Transverse colon (tissue), 4 donors: ENCODE measurements at regions not wholly inside any gene's neighbourhood (a gene's known extent, or its start where the extent isn't known, plus 50 kb on each side); places are given as distances from the start of the nearest gene placed in this dataset.

ENCODE experiments used
- DNase-seq: peaks from one replicate; pipeline ENCODE4 v3.0.0-alpha.2; 2019
- H3K27ac ChIP-seq, 4 donors: fragments of 200-600 bp; sonication (generic); 2 replicates each; pipeline ENCODE4 v1.5.1; 2016 to 2018; ENCODE audit warnings: inconsistent platforms in 4 of 4
- H3K27me3 ChIP-seq: fragments of 200-600 bp; sonication (generic); 2 replicates; pipeline ENCODE4 v1.5.1; 2017; ENCODE audit warnings: inconsistent platforms
- H3K36me3 ChIP-seq, 4 donors: fragments of 200-600 bp; sonication (generic); 2 replicates each; pipeline ENCODE4 v1.5.1; 2017 to 2019; ENCODE audit warnings: inconsistent platforms in 4 of 4
- H3K4me1 ChIP-seq, 4 donors: fragments of 200-600 bp; sonication (generic); 2 replicates each; pipeline ENCODE4 v1.5.1; 2017 to 2020; ENCODE audit warnings: inconsistent platforms in 4 of 4
- H3K4me3 ChIP-seq, 4 donors: fragments of 200-600 bp; sonication (generic); 1 replicate in 1 of 4; 2 replicates in 3 of 4; pipeline versions ENCODE4 v1.5.1 to v1.6.1; 2017 to 2019; ENCODE audit warnings: inconsistent platforms in 4 of 4
- H3K9me3 ChIP-seq, 2 donors: fragments of 200-600 bp; sonication (generic); 2 replicates each; pipeline ENCODE4 v1.5.1; 2017 to 2019; ENCODE audit warnings: inconsistent platforms in 2 of 2
- EP300 ChIP-seq: sonication (generic); formaldehyde crosslinking; IDR thresholded peaks from one replicate; pipeline ENCODE4 v1.6.1; 2017; ENCODE audit warnings: antibody characterized with exemption, low read depth
- POLR2A ChIP-seq: fragments of 450-650 bp; IDR thresholded peaks from one replicate; pipeline ENCODE4 v1.6.1; 2016; ENCODE audit warnings: antibody characterized with exemption, mild to moderate bottlenecking, moderate library complexity
- POLR2AphosphoS5 ChIP-seq, 3 donors: sonication (generic); formaldehyde crosslinking; IDR thresholded peaks; one replicate each; pipeline ENCODE4 v1.6.1; 2016; ENCODE audit warnings: antibody characterized with exemption in 3 of 3
- WGBS, 2 donors: methylation state at CpG; one replicate each; pipeline ENCODE4 v1.1.5; 2018; ENCODE audit warnings: low coverage in 1 of 2; 5-methylcytosine and 5-hydroxymethylcytosine counted together
- in situ Hi-C, 4 donors: fragments of 200-750 bp; cut with MboI; loops; one replicate each; pipeline versions ENCODE4 v1.15.0 to v1.15.1; 2017; ENCODE audit warnings: low sequenced_read_pairs in 3 of 4, low pct_ligation_motif_present in 1 of 4, low pct_unique_long_range_greater_than_20kb in 1 of 4
- intact Hi-C: fragments of 100-400 bp; cut with DNase I; formaldehyde crosslinking; loops from one replicate; pipeline ENCODE4 v1.15.1; 2023; ENCODE audit warnings: low total_unique reads
- TF ChIP-seq, protein P1 (sequence below), 5 experiments: fragments of 200-600 bp in 3 of 5; fragments of 450-650 bp in 2 of 5; sonication (generic) in 3 of 5; IDR thresholded peaks; 1 replicate in 2 of 5; 2 replicates in 3 of 5; pipeline ENCODE4 v1.5.1; 2016 to 2017; ENCODE audit warnings: antibody characterized with exemption in 5 of 5, inconsistent platforms in 3 of 5, mild to moderate bottlenecking in 2 of 5, moderate library complexity in 1 of 5

DNA sequence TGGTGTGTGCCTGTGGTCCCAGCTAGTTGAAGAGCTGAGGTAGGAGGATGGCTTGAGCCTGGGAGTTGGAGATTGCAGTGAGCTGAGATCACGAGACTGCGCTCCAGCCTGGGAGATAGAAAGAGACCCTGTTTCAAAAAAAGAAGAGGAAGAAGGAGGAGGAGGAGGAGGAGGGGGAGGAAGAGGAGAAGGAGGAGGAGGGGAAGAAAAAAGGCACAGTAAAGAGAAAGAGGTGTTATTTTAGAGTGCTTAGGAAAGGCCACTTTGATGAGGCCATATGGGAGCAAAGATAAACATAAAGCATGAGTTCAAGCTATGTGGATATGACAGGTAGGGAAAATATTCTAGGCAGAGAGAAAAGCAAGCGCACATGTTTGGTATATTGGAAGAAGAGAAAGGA, 154.1 kb upstream of the BTG1 start:
- Histone ChIP-seq H3K4me1 (peaks cover 0 to 9% (median 0%) of the 10 kb centered on the region in 4 donors), H3K27ac (no peak overlapping the region), H3K36me3 (no peaks in the 10 kb centered on the region), H3K27me3 (no peaks in the 10 kb centered on the region), H3K4me3 (no peak overlapping the region), H3K9me3 (no peaks in the 10 kb centered on the region)
- no peak for TF ChIP-seq POLR2AphosphoS5 (IDR thresholded peaks at IDR 0.05)
- no peak for TF ChIP-seq EP300
- 60 to 100% methylated on average over 1 to 3 of the region's 3 CpGs for WGBS, 2 donors
- no peak for DNase-seq
- intact Hi-C loops = no loop called here
- in situ Hi-C loops = no loop called here

DNA sequence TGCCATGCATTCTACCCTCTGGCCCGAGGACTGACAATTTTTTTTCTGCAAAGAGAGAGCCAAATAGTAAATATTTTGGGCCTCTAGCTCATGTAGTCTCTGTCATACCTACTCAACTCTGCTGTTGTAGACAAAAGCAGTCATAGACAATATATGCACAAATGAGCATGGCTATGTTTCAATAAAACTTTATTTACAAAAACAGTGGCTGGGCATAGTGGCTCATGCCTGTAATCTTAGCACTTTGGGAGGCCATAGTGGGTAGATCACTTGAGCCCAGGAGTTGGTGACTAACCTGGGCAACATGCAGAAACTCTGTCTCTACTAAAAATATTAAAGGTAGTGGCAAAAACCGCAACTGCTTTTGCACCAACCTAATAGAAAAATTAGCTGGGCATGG, 153.7 kb upstream of the BTG1 start:
- Histone ChIP-seq H3K4me3 (no peak overlapping the region), H3K4me1 (peaks cover 0 to 9% (median 0%) of the 10 kb centered on the region in 4 donors), H3K27me3 (no peaks in the 10 kb centered on the region), H3K36me3 (no peaks in the 10 kb centered on the region), H3K9me3 (no peaks in the 10 kb centered on the region), H3K27ac (no peak overlapping the region)
- TF ChIP-seq, protein P1, sequence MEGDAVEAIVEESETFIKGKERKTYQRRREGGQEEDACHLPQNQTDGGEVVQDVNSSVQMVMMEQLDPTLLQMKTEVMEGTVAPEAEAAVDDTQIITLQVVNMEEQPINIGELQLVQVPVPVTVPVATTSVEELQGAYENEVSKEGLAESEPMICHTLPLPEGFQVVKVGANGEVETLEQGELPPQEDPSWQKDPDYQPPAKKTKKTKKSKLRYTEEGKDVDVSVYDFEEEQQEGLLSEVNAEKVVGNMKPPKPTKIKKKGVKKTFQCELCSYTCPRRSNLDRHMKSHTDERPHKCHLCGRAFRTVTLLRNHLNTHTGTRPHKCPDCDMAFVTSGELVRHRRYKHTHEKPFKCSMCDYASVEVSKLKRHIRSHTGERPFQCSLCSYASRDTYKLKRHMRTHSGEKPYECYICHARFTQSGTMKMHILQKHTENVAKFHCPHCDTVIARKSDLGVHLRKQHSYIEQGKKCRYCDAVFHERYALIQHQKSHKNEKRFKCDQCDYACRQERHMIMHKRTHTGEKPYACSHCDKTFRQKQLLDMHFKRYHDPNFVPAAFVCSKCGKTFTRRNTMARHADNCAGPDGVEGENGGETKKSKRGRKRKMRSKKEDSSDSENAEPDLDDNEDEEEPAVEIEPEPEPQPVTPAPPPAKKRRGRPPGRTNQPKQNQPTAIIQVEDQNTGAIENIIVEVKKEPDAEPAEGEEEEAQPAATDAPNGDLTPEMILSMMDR (IDR thresholded peaks at IDR 0.05) = no peak
- no peak for TF ChIP-seq EP300
- TF ChIP-seq POLR2A = no peak
- no peak for TF ChIP-seq POLR2AphosphoS5 (IDR thresholded peaks at IDR 0.05)
- 97 to 100% methylated on average over 1 to 2 of the region's 2 CpGs for WGBS, 2 donors
- in situ Hi-C loops = no loop called here
- intact Hi-C loops = no loop called here
- no peak for DNase-seq

DNA sequence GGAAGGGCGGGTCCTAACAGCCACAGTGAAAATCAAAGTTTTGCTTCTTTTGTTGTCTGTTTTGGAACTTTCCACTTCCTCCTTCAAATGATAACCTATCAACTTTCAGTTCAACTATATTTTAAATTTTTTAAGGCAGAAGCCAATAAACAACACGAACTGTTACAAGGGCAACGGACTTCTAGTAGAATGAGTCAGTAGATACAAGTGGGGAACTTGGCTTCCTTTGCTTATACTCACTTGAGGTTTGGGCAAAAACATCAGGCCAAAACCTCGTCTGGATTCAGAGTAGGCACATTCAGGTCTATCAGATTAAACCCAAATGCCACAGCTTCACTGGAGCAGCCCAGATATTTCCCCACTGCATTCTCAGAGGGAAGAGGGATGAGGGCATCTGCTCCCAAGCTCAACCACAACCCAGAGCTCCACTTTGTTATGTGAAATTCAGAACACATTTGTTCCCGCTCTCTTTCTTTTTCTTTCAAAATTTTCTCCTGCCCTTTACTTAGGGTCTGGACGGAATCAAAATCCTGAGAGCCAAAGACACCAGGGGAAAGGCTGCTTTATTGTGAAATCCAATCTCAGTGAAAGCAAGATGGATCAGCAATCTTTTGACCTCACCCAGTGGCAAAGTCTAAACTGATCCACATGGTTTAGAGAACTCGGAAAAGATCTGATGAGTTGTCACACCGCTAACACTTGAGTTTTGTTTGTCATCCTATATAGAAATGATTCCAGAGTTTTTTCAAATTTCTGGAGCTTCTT, 152.5 kb upstream of the BTG1 start:
- Histone ChIP-seq H3K4me3 (no peak overlapping the region), H3K27me3 (no peaks in the 10 kb centered on the region), H3K4me1 (peaks cover 0 to 9% (median 0%) of the 10 kb centered on the region in 4 donors), H3K36me3 (no peaks in the 10 kb centered on the region), H3K9me3 (no peaks in the 10 kb centered on the region), H3K27ac (peak overlapping the region in 2 of 4 donors; percentile 44 to 50)
- DNase-seq = no peak
- 67 to 68% methylated on average over 5 to 8 of the region's 8 CpGs for WGBS, 2 donors
- in situ Hi-C loops (no loop called here), intact Hi-C loops (no loop called here)
- no peak for TF ChIP-seq EP300
- TF ChIP-seq POLR2A = no peak
- TF ChIP-seq, protein P1 (IDR thresholded peaks at IDR 0.05) = no peak
- TF ChIP-seq POLR2AphosphoS5 (IDR thresholded peaks at IDR 0.05) = no peak

DNA sequence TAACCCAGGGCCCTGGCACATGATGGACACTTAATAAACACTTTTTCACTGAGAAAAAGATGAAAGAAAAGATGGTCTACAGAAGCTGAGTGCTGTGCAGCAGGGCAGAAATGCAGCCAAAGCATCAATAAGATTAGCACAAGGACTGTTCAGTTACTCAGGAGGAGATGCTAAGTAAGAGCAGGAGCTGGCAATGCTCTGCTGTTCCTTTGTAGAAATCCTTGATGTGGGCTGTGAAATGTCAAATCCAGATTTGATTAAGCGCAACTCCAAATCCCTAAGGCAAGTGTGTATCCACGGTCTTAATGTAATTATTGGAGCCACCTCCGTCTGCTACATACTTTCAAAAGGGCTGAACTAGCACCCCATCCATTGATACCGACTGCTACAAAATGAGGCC, 151.8 kb upstream of the BTG1 start:
- 95 to 98% methylated on average over 4 of the region's 4 CpGs for WGBS, 2 donors
- intact Hi-C loops = no loop called here
- DNase-seq = no peak
- H3K4me3 ChIP-seq = no peak overlapping the region
- no peak for TF ChIP-seq POLR2A
- in situ Hi-C loops = no loop called here
- H3K27me3 ChIP-seq = no peaks in the 10 kb centered on the region
- H3K27ac ChIP-seq = peak overlapping the region in 1 of 4 donors; percentile 50
- H3K4me1 ChIP-seq = peaks cover 0 to 9% (median 0%) of the 10 kb centered on the region in 4 donors
- H3K9me3 ChIP-seq = no peaks in the 10 kb centered on the region
- no peaks in the 10 kb centered on the region for H3K36me3 ChIP-seq

DNA sequence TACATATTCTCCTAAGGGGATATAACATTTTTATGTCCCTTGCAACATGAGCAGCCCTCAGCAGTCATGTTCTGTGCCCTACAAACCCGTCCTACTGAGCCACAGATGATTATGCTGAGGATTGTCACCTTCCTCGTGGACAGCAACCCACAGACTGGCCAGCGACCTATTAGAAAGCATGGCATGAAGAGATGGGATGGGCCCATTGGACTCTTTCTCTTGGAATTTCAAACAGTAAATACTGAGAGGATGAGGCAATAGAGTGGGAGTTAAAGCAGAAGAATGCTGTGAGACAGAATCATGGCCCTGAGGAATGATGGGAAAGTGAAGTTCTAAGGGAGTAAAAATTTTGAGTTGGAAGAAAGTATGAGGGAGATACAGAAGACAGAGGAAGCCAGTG, 149.9 kb upstream of the BTG1 start:
- Histone ChIP-seq H3K27me3 (no peaks in the 10 kb centered on the region), H3K36me3 (no peaks in the 10 kb centered on the region), H3K27ac (no peak overlapping the region), H3K9me3 (no peaks in the 10 kb centered on the region), H3K4me3 (no peak overlapping the region), H3K4me1 (peaks cover 0 to 9% (median 0%) of the 10 kb centered on the region in 4 donors)
- in situ Hi-C loops (no loop called here), intact Hi-C loops (no loop called here)
- 79% methylated on average over 3 of the region's 3 CpGs; no CpG with 5 or more reads in 1 of the 2 donors for WGBS, 2 donors
- no peak for DNase-seq
- TF ChIP-seq, protein P1 (IDR thresholded peaks at IDR 0.05) = no peak
- TF ChIP-seq POLR2A (no peak), POLR2AphosphoS5 (IDR thresholded peaks at IDR 0.05) (no peak), EP300 (no peak)
